ENCODE measurements at regions not wholly inside any gene's neighbourhood (a gene's known extent, or its start where the extent isn't known, plus 50 kb on each side); places are given as distances from the start of the nearest gene placed in this dataset.

DNA sequence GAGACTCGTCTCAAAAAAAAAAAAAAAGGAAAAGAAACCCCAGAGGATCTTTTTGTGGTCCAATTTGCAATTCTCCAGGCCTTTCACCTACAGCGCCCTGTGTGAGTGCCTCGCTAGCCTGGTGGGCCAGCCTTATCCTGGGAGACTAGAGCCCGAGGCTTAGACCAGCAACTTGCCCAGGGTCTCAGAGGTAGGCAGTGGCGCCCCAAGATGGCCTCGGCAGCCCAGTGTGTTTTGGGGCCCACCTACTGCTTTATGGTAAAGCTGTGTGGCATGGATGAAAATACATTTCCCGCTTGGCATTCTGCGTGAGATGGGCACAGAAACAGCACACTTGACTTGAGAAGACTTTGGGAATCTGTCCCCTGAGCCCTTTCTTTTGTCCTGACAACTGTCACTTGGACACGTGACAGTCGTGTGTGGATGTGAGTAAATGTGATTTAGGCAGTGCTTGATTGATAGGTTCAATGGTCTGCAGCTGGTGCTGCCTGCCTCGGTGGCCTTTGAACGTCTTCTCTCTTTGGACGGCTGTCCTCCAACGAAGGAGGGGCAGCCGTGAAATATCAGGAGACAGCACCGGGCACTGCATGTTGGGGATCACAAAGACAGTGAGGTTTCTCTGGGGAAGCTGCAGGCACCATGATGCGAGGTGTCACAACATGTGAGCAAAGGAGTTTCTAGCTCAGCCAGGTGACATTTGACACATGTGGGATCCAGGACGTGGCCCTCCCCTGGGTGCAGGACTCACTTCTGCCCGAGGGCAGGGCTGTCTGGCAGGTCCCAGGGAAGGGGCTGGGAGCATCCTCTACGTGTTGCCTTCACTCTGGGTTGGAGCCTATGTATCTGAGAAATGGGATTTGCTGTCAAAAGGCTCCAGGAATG, 209.5 kb upstream of the TWIST2 start:
- no peak for DNase-seq

DNA sequence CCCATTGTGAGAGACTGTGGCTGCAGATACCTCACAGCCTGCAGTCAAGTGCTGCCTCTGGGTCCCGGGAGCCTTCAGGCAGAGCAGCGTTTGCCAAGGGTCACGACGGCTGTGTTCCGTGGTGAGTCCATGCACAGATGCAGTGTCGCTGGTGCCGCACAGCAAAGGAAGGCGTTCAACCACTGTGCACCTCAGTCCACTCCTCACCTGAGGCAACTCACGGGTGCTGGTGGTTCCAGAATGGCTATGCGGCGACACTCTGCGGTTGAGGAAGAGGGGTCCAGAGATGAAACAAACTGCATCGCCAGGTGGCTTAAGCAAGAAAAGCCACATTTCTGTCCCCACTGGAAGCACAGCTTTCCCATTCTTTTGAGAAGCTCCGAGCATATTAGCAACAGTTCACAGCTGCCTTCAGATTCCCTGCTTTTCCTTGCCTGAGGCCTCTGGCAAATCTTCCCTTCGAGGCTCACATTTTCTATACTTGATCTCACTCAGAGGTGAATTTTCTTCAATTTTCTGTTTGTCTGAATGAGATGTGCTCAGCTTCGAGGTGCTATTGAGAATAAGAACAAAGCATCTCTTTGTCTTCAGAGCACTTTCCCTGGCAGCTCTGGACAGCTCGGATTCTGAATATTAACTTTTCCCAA, 208.8 kb upstream of the TWIST2 start:
- DNase-seq = no peak

GRCh38 chr2:238640486-238640885, 207.4 kb upstream of the TWIST2 start:
- DNase-seq = no peak

DNA sequence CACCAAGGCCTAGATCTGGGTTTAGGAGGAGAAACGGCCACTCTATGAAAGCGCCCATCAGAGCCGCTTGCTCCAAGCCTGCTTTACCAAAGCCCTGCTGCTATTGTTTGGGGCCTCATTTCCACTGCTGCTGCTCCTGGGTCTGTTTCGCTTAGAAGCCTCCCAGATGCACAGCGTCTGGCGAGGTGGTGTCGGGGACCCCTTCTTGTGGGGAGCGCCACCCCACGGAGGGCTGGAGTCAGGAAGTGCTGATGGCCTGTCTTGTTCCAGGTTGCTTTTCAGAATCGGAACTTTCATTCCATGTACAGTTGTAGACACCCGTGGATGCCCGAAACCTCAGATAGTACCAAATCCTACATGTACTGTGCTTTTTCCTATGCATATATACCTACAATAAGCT, 204.9 kb upstream of the TWIST2 start:
- no peak for DNase-seq

- DNase-seq = no peak
Measured at GRCh38 chr2:238643400-238643907, 204.4 kb upstream of the TWIST2 start.

DNA sequence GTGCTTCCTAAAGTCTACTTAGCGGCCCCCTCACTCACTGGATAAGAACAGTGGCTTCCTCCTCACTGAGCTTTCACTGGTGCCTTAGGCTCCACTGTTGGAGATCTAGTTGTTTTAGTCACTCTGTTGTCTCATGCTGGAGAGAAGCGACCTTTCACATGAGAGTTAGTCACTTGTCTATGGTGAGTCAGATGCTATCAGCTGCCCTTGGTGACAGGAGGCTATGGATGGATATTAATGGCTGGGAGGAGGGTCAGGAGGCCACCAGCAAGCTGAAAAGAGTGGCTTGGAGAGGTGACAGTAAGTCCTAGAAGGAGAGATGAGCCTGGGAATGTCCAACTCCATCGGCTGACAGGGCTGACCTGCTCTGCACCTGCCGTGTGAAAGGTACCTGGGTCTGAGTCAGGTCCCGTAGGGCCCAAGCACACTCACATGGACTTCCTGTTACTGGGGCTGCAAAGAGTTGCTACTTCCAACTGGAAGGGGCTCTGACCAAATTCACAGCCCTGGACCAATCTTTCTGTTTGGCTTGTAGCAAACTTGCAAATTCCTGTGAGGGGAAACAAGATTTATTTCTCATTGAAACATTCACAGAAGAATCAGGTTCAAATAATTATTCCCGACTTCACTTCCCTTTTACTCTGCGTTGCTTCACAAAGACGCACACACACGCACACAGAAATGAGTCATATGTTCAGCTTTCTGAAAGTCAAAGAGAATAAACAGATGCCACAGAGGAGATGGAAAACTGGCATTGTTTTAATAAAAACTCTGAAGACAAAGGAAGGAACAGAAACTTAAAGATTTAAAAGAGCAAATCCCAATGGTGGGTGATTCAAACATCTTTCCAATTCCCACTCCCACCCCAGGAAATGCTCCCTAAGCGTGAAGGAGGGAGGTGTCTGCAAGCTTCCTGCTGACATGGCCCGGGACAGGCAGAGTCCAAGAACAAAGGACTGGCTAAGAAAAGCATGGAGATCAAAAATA, 203.5 kb upstream of the TWIST2 start:
- no peak for DNase-seq

DNA sequence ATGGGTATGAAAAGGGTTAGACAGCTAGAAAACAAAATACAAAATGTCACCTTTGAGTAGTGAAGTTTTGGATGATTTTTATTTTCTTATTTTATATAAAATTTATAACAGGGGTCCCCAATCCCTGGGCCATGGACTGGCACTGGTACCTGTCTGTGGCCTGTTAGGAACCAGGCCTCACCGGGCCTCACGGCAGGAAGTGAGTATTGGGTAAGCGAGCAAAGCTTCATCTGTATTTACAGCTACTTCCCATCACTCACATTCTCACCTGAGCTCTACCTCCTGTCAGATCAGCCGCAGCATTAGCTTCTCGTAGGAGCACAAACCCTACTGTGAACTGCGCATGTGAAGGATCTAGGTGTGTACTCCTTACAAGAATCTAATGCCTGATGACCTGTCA, 202.8 kb upstream of the TWIST2 start:
- no peak for DNase-seq

DNA sequence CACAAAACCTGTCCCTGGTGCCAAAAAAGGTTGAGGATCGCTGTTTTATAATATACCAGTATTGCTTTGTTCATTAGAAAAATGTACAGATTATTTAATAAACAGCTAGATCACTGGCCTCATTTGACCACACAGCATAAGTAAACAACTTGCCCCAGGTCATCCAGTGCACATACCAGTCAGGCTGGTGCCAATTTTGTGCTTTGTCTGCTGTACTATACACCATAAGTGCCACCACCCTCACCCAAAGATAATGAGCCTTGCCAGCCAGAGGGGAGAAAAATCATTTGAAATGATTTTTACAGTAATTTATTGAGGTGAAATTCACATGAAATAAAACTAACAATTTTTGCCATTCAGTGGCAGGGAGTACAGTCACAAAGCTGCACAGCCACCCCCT, 202.2 kb upstream of the TWIST2 start:
- no peak for DNase-seq

GRCh38 chr2:238646281-238646680, 201.6 kb upstream of the TWIST2 start:
- no peak for DNase-seq

GRCh38 chr2:238646803-238647202, 201.1 kb upstream of the TWIST2 start:
- DNase-seq = no peak

DNA sequence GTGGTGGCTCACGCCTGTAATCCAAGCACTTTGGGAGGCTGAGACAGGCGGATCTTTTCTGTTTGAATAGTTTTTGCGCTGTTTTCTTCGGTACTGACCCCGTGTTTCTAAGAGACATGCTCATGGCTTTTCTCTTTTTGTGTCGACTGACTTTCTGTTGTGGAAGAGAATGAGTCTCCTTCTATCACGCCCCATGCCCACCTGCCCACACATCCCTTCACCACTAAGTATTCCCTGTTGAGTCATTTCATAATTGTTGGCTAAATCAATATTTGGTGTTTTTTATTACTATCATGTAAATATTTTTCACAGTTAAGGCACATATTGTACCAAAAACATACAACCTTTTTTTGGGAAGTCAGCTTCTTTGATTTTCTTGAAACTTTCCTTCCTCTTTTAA, 198.8 kb upstream of the TWIST2 start:
- DNase-seq = no peak

GRCh38 chr2:238649936-238650518, 197.9 kb upstream of the TWIST2 start:
- DNase-seq = no peak

- DNase-seq = no peak
Measured at GRCh38 chr2:238650536-238650935, 197.3 kb upstream of the TWIST2 start.

GRCh38 chr2:238651306-238652052, 196.4 kb upstream of the TWIST2 start:
- no peak for DNase-seq

GRCh38 chr2:238652053-238652770, 195.7 kb upstream of the TWIST2 start:
- DNase-seq = no peak

GRCh38 chr2:238652771-238653157, 195.1 kb upstream of the TWIST2 start:
- no peak for DNase-seq

DNA sequence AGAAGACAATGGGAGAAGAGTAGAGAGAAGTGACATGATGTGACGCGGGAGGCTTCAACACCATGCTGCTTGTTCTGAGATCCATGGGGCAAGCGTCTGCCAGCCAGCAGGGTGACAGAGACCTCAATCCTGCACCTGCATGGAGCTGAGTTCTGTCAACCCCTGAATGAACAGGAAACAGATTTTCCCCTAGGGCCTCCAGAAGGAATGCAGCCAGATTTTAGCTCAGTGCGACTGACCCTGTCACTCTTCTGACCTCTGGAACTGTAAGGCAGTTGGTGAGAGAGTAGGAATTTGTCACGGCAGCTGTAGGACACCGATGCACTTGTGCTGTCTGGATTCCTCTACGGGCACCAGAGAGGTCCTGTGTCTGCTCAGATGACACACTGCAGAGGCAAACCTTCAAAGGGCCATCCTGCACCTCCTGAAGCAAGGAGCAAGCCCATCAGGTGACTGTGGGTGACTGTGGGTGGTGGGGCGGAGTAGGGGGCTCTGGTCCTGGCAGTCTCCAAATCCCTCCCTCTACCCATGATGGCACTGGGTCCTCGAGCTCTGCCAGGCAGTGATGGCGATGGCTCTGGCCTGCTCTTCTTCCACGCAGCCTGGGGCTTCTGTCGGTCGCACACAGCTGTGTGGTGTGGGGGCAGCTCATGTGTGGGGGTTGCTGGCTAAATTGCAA, 194.3 kb upstream of the TWIST2 start:
- no peak for DNase-seq

- DNase-seq = no peak
Measured at GRCh38 chr2:238654479-238655197, 193.2 kb upstream of the TWIST2 start.

GRCh38 chr2:238655198-238655860, 192.6 kb upstream of the TWIST2 start:
- DNase-seq = no peak
